Astrocyte (in vitro differentiated cells and primary cell): ENCODE measurements at regions not wholly inside any gene's neighbourhood (a gene's known extent, or its start where the extent isn't known, plus 50 kb on each side); places are given as distances from the start of the nearest gene placed in this dataset.

Source experiments
- DNase-seq: peaks from one replicate; pipeline ENCODE4 v3.0.0-alpha.2; 2010; ENCODE audit warnings: low read depth
- FAIRE-seq: peaks from 2 replicates; lab custom pipeline; 2011; peaks lifted over from hg19 to GRCh38; lab: Jason Lieb, UNC
- H2AFZ ChIP-seq: 2 replicates; pipeline ENCODE4 v1.6.0; 2012; ENCODE audit warnings: low read depth, low read length, inconsistent platforms
- H3K27ac ChIP-seq: 2 replicates; pipeline ENCODE4 v1.5.1; 2011; ENCODE audit warnings: low read depth, low read length, inconsistent platforms
- H3K27me3 ChIP-seq: 2 replicates; pipeline ENCODE4 v1.6.0; 2011; ENCODE audit warnings: low read length, inconsistent platforms; ENCODE audit not compliant: insufficient read depth
- H3K36me3 ChIP-seq: 2 replicates; pipeline ENCODE4 v1.5.1; 2011; ENCODE audit warnings: low read length, inconsistent platforms; ENCODE audit not compliant: insufficient read depth
- H3K4me1 ChIP-seq: 2 replicates; pipeline ENCODE4 v1.5.1; 2011; ENCODE audit warnings: low read length, inconsistent platforms; ENCODE audit not compliant: insufficient read depth
- H3K4me2 ChIP-seq: 2 replicates; pipeline ENCODE4 v1.6.0; 2012; ENCODE audit warnings: low read length, inconsistent platforms
- H3K4me3 ChIP-seq: 2 replicates; pipeline ENCODE4 v1.5.1; 2011; ENCODE audit warnings: low read depth, mild to moderate bottlenecking, low read length, inconsistent platforms; ENCODE audit not compliant: insufficient read depth
- H3K79me2 ChIP-seq: 2 replicates; pipeline ENCODE4 v1.6.0; 2012; ENCODE audit warnings: mild to moderate bottlenecking, low read length, inconsistent platforms; ENCODE audit not compliant: insufficient read depth
- H3K9ac ChIP-seq: 2 replicates; pipeline ENCODE4 v1.6.0; 2012; ENCODE audit warnings: mild to moderate bottlenecking, low read length, inconsistent platforms
- H3K9me3 ChIP-seq: 2 replicates; pipeline ENCODE4 v1.5.1; 2012; ENCODE audit warnings: low read depth, mild to moderate bottlenecking, low read length, inconsistent platforms; ENCODE audit not compliant: insufficient read depth
- H4K20me1 ChIP-seq: 2 replicates; pipeline ENCODE4 v1.6.0; 2012; ENCODE audit warnings: low read length, inconsistent platforms; ENCODE audit not compliant: insufficient read depth
- H3K27ac Mint-ChIP-seq: one replicate; pipeline ENCODE4 v1.8.0; 2021; ENCODE audit warnings: mild to moderate bottlenecking, mixed read lengths; ENCODE audit not compliant: unreplicated experiment
- H3K27me3 Mint-ChIP-seq: one replicate; pipeline ENCODE4 v1.8.0; 2021; ENCODE audit warnings: low read depth, mixed read lengths; ENCODE audit not compliant: unreplicated experiment
- H3K36me3 Mint-ChIP-seq: one replicate; pipeline ENCODE4 v1.8.0; 2021; ENCODE audit warnings: low read depth, mixed read lengths; ENCODE audit not compliant: unreplicated experiment
- H3K4me1 Mint-ChIP-seq: one replicate; pipeline ENCODE4 v1.8.0; 2021; ENCODE audit warnings: low read depth, mixed read lengths; ENCODE audit not compliant: unreplicated experiment
- H3K4me3 Mint-ChIP-seq: one replicate; pipeline ENCODE4 v1.8.0; 2021; ENCODE audit warnings: mild to moderate bottlenecking, moderate library complexity, mixed read lengths; ENCODE audit not compliant: unreplicated experiment
- H3K9me3 Mint-ChIP-seq: one replicate; pipeline ENCODE4 v1.8.0; 2021; ENCODE audit warnings: mild to moderate bottlenecking, mixed read lengths; ENCODE audit not compliant: unreplicated experiment
- CTCF ChIP-seq: IDR thresholded peaks from 2 replicates; pipeline ENCODE4 v1.5.1; 2011; ENCODE audit warnings: low read depth, mild to moderate bottlenecking, inconsistent platforms, low read length, moderate library complexity; ENCODE audit not compliant: insufficient read depth
- EZH2 ChIP-seq: IDR thresholded peaks from 2 replicates; pipeline ENCODE4 v1.6.1; 2012; ENCODE audit warnings: mild to moderate bottlenecking, low read length, inconsistent platforms; ENCODE audit not compliant: insufficient read depth

GRCh38 chr5:101917166-101917565, 378.9 kb downstream of the SLCO4C1 start:
- Histone ChIP-seq H3K9me3 (no peaks in the 10 kb centered on the region), H3K36me3 (no peaks in the 10 kb centered on the region), H3K4me3 (no peak overlapping the region), H3K4me1 (no peaks in the 10 kb centered on the region), H3K79me2 (no peaks in the 10 kb centered on the region), H3K27ac (no peak overlapping the region), H2AFZ (no peak overlapping the region), H3K9ac (no peak overlapping the region), H3K4me2 (no peak overlapping the region), H4K20me1 (no peaks in the 10 kb centered on the region), H3K27me3 (no peaks in the 10 kb centered on the region)
- H3K4me3 Mint-ChIP-seq, result no peak overlapping the region
- no peak for FAIRE-seq
- no peaks in the 10 kb centered on the region for H3K36me3 Mint-ChIP-seq
- peaks cover 2% of the 10 kb centered on the region for H3K9me3 Mint-ChIP-seq
- no peak overlapping the region for H3K27ac Mint-ChIP-seq
- TF ChIP-seq CTCF, result no peak
- no peak for TF ChIP-seq EZH2
- H3K27me3 Mint-ChIP-seq, result no peaks in the 10 kb centered on the region
- DNase-seq, result no peak
- H3K4me1 Mint-ChIP-seq, result peaks cover 10% of the 10 kb centered on the region

DNA sequence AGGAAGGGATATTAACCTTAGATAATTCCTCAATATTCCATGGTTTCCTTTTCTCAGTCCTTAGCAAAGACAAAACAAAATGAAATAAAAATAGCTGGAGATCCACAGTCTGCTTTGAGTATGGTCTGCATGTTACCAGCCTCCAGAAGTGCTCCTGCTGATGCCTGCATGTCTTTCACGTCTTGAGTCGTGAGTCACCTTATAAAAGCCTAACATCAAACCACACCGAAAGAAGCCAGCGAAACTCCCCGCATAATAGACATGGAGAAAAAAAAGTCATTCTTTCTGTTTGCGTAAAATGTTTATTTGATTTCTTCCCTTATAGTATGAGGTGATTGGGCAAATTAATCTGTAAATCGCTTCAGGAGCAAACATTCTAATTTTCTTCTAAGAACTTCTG, 380.5 kb downstream of the SLCO4C1 start:
- peak; percentile 67 for DNase-seq
- no peak for FAIRE-seq
- no peaks in the 10 kb centered on the region for H3K36me3 ChIP-seq
- Mint-ChIP-seq H3K9me3 (no peaks in the 10 kb centered on the region), H3K36me3 (no peaks in the 10 kb centered on the region), H3K27me3 (no peaks in the 10 kb centered on the region), H3K4me3 (no peak overlapping the region), H3K4me1 (peaks cover 10% of the 10 kb centered on the region), H3K27ac (peak overlapping the region; percentile 76)
- H3K27me3 ChIP-seq, result no peaks in the 10 kb centered on the region
- H3K9me3 ChIP-seq, result no peaks in the 10 kb centered on the region
- no peaks in the 10 kb centered on the region for H4K20me1 ChIP-seq
- H3K79me2 ChIP-seq, result no peaks in the 10 kb centered on the region
- peak overlapping the region; percentile 78 for H3K4me2 ChIP-seq
- H3K4me3 ChIP-seq, result peak overlapping the region; percentile 15
- peak overlapping the region; percentile 7 for H3K27ac ChIP-seq
- H3K9ac ChIP-seq, result no peak overlapping the region
- H2AFZ ChIP-seq, result peak overlapping the region; percentile 60
- TF ChIP-seq EZH2, result no peak
- TF ChIP-seq CTCF, result no peak
- no peaks in the 10 kb centered on the region for H3K4me1 ChIP-seq

DNA sequence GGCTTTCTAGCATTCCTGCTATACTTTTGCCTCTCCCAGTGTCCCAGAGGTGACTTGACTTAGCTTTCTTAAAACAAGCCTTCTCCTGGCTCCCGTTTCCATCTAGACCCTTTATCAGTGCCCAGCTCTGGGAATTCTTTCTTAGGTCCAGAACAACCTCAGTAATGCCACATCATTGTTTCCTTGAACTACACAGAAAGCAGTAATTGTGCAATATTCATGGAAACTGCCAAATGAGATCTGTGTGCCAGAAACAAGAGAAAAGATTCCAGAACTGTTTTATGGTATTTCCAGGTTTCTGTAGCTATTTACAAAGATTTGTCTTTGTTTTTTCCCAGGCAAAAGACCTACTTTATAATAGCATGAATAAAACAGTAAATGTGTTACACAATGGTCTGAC, 391.3 kb downstream of the SLCO4C1 start:
- FAIRE-seq, result no peak
- Mint-ChIP-seq H3K4me1 (no peaks in the 10 kb centered on the region), H3K27me3 (no peaks in the 10 kb centered on the region), H3K9me3 (no peaks in the 10 kb centered on the region), H3K4me3 (no peak overlapping the region), H3K27ac (no peak overlapping the region), H3K36me3 (no peaks in the 10 kb centered on the region)
- Histone ChIP-seq H3K9ac (no peak overlapping the region), H3K27me3 (no peaks in the 10 kb centered on the region), H3K4me3 (no peak overlapping the region), H3K36me3 (no peaks in the 10 kb centered on the region), H3K4me2 (no peak overlapping the region), H3K27ac (no peak overlapping the region), H2AFZ (no peak overlapping the region), H4K20me1 (no peaks in the 10 kb centered on the region), H3K9me3 (no peaks in the 10 kb centered on the region), H3K4me1 (no peaks in the 10 kb centered on the region), H3K79me2 (no peaks in the 10 kb centered on the region)
- DNase-seq, result peak; percentile 34
- TF ChIP-seq CTCF, result no peak
- TF ChIP-seq EZH2, result no peak
